Heart left ventricle (tissue), 16 donors: ENCODE measurements at regions not wholly inside any gene's neighbourhood (a gene's known extent, or its start where the extent isn't known, plus 50 kb on each side); places are given as distances from the start of the nearest gene placed in this dataset.

Experiments
- ATAC-seq, 4 donors: fragments of 200-7000 bp; cut with Tn5 transposase; one replicate each; pipeline ENCODE4 v1.9.1; 2020 to 2022; ENCODE audit warnings: moderate library complexity in 4 of 4, mild to moderate bottlenecking in 3 of 4, moderate number of reproducible peaks in 1 of 4
- DNase-seq, 5 donors: peaks; one replicate each; pipeline ENCODE4 v3.0.0-alpha.2; 2020
- H3K27ac ChIP-seq, 12 donors: fragments of 200-600 bp; sonication (generic) in 4 of 12; one replicate each; pipeline versions ENCODE4 v1.5.0 to v1.8.0; 2016 to 2022; ENCODE audit warnings: mild to moderate bottlenecking in 2 of 12
- H3K27me3 ChIP-seq, 9 donors: fragments of 200-600 bp; sonication (generic) in 2 of 9; one replicate each; pipeline versions ENCODE4 v1.5.1 to v1.8.0; 2016 to 2022; ENCODE audit warnings: mild to moderate bottlenecking in 3 of 9
- H3K36me3 ChIP-seq, 9 donors: fragments of 200-600 bp; sonication (generic) in 2 of 9; one replicate each; pipeline versions ENCODE4 v1.5.0 to v1.8.0; 2018 to 2022; ENCODE audit warnings: mild to moderate bottlenecking in 2 of 9
- H3K4me1 ChIP-seq, 12 donors: fragments of 200-600 bp; sonication (generic) in 4 of 12; one replicate each; pipeline versions ENCODE4 v1.5.0 to v1.8.0; 2016 to 2022; ENCODE audit warnings: mild to moderate bottlenecking in 3 of 12
- H3K4me3 ChIP-seq, 12 donors: fragments of 200-600 bp; sonication (generic) in 4 of 12; one replicate each; pipeline versions ENCODE4 v1.5.0 to v1.8.0; 2017 to 2022; ENCODE audit warnings: mild to moderate bottlenecking in 9 of 12, moderate library complexity in 4 of 12
- H3K9me3 ChIP-seq, 12 donors: fragments of 200-600 bp; sonication (generic) in 4 of 12; one replicate each; pipeline versions ENCODE4 v1.5.0 to v1.8.0; 2016 to 2022; ENCODE audit warnings: mild to moderate bottlenecking in 1 of 12
- POLR2A ChIP-seq, 2 donors: fragments of 450-650 bp; IDR thresholded peaks; one replicate each; pipeline ENCODE4 v1.6.1; 2017; ENCODE audit warnings: antibody characterized with exemption in 2 of 2, mild to moderate bottlenecking in 2 of 2, moderate library complexity in 2 of 2
- WGBS, 4 donors: extraction: QIAGEN DNeasy Blood & Tissue Kit in 2 of 4; methylation state at CpG; one replicate each; pipeline versions ENCODE4 v1.1.5 to v1.1.7; 2013 to 2018; 5-methylcytosine and 5-hydroxymethylcytosine counted together
- intact Hi-C, 10 donors: fragments of 100-400 bp; cut with DNase I; formaldehyde crosslinking; loops; one replicate each; pipeline versions ENCODE4 v1.11.1 to v1.14.2; 2022
- TF ChIP-seq, protein P1 (sequence below), 12 donors: fragments of 200-600 bp; sonication (generic) in 4 of 12; IDR thresholded peaks; one replicate each; pipeline versions ENCODE4 v1.5.0 to v1.8.0; 2018 to 2022; ENCODE audit warnings: antibody characterized with exemption in 12 of 12, mild to moderate bottlenecking in 5 of 12
- donor health status: ischemic (EF 13 %, LVEDD 7.1; RV severe dilation, severe dysfunction).
- donor health status: healthy with polysubstance abuse.
- donor health status: DM: no; HTN: yes; CAD: no.
- donor health status: DM: no; HTN: no; CAD: no.
- donor health status: ischemic (EF 25% LVEDD 6.9; RV normal size, moderate dysfunction).
- donor health status: ischemic (EF 25% LVEDD 5.7; RV mildly dilated, moderate dysfunction).
- donor health status: healthy.
- donor health status: DM: yes; HTN: yes; CAD: no.
- donor health status: ischemic (EF 35%, LVEDD 5.7; RV mildly dilated, moderate dysfunction).
- donor health status: nonischemic (EF 11% LVEDD 7.7; RV severe dilation, severe dysfunction).
- donor health status: DM: yes; HTN: yes; CAD: no.
- donor health status: PGD.
- donor health status: ischemic (EF 29% LVEDD 5.4; RV normal size, mild dysfunction).
- donor health status: nonischemic (EF 23%, LVEDD 6.1; RV moderate dilation, normal function).

DNA sequence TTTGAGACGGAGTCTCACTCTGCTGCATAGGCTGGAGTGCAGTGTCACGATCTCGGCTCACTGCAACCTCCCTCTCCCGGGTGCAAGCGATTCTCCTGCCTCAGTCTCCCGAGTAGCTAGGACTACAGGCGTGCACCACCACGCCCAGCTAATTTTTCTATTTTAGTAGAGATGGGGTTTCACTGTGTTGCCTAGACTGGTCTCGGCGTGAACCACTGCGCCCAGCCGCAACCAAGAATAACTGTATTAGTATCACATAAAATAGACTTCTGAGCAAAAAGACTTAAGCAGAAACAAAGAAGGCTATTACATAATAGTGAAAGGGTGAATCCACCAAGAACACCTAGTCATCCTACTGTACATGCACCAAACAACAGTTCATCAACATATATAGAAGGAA, 67.6 kb upstream of the TFEC start:
- no peak for ATAC-seq

DNA sequence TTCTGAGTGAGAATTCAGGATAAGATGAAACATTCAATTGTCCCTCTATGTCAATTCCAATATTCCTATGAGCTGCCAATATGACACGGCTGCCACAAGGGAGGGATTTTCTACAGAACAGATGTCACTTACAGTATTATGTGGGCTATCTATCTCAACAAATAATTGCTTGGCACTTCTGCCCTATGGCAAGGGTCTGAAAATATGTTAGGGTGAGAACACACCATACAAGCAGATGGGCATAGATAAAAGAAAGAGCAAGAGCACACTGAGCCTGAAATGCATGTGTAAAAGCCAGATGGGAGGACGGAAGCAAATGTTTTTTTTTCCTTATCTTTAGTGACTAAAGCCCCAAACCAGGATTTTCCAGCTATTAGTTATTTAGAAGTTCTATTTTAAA, 70.1 kb upstream of the TFEC start:
- H3K27ac ChIP-seq: no peak overlapping the region
- no peak for TF ChIP-seq POLR2A (IDR thresholded peaks at IDR 0.05)
- TF ChIP-seq, protein P1, sequence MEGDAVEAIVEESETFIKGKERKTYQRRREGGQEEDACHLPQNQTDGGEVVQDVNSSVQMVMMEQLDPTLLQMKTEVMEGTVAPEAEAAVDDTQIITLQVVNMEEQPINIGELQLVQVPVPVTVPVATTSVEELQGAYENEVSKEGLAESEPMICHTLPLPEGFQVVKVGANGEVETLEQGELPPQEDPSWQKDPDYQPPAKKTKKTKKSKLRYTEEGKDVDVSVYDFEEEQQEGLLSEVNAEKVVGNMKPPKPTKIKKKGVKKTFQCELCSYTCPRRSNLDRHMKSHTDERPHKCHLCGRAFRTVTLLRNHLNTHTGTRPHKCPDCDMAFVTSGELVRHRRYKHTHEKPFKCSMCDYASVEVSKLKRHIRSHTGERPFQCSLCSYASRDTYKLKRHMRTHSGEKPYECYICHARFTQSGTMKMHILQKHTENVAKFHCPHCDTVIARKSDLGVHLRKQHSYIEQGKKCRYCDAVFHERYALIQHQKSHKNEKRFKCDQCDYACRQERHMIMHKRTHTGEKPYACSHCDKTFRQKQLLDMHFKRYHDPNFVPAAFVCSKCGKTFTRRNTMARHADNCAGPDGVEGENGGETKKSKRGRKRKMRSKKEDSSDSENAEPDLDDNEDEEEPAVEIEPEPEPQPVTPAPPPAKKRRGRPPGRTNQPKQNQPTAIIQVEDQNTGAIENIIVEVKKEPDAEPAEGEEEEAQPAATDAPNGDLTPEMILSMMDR (IDR thresholded peaks at IDR 0.05): no peak
- WGBS, 4 donors: 53 to 65% (median 61%) methylated on average over 2 of the region's 2 CpGs
- intact Hi-C loops: no loop called here
- H3K4me1 ChIP-seq: no peaks in the 10 kb centered on the region
- H3K27me3 ChIP-seq: peaks cover 0 to 3% (median 0%) of the 10 kb centered on the region in 9 donors
- no peak for ATAC-seq
- H3K9me3 ChIP-seq: no peaks in the 10 kb centered on the region
- H3K4me3 ChIP-seq: no peak overlapping the region
- DNase-seq: no peak
- no peaks in the 10 kb centered on the region for H3K36me3 ChIP-seq

More for the DNA sequence above, 67.6 kb upstream of the TFEC start:
- no peaks in the 10 kb centered on the region for H3K36me3 ChIP-seq
- TF ChIP-seq POLR2A (IDR thresholded peaks at IDR 0.05): no peak
- TF ChIP-seq, protein P1 (IDR thresholded peaks at IDR 0.05): no peak
- no peak overlapping the region for H3K27ac ChIP-seq
- intact Hi-C loops: no loop called here
- no peak overlapping the region for H3K4me3 ChIP-seq
- H3K27me3 ChIP-seq: peaks cover 0 to 2% (median 0%) of the 10 kb centered on the region in 9 donors
- H3K4me1 ChIP-seq: no peaks in the 10 kb centered on the region
- 96 to 99% (median 97%) methylated on average over 12 of the region's 12 CpGs for WGBS, 4 donors
- no peaks in the 10 kb centered on the region for H3K9me3 ChIP-seq
- no peak for DNase-seq

DNA sequence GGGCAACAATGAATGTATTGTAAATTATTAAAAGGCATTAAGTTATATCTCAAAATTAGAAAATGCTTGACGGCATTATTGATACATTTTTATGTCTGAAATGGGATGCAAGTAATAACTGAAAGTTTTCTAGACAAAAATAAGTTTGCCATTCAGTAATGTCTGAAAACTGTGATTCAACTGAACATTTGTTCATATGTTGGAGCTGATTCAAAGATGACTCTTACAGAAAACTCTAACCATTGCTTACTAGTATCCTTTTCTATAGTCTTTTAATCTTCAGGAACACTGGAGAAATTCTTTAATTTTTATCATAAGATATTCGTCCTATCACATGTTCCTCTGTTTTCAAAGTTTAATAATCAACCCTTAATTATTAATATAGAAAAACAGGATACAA, 71.1 kb upstream of the TFEC start:
- Histone ChIP-seq H3K27ac (no peak overlapping the region), H3K4me1 (no peaks in the 10 kb centered on the region), H3K9me3 (no peaks in the 10 kb centered on the region), H3K4me3 (no peak overlapping the region), H3K36me3 (no peaks in the 10 kb centered on the region), H3K27me3 (peaks cover 0 to 5% (median 0%) of the 10 kb centered on the region in 9 donors)
- intact Hi-C loops: no loop called here
- WGBS, 4 donors: 76 to 84% (median 76%) methylated on average over 2 of the region's 2 CpGs
- TF ChIP-seq POLR2A (IDR thresholded peaks at IDR 0.05): no peak
- ATAC-seq (no peak), DNase-seq (no peak)

DNA sequence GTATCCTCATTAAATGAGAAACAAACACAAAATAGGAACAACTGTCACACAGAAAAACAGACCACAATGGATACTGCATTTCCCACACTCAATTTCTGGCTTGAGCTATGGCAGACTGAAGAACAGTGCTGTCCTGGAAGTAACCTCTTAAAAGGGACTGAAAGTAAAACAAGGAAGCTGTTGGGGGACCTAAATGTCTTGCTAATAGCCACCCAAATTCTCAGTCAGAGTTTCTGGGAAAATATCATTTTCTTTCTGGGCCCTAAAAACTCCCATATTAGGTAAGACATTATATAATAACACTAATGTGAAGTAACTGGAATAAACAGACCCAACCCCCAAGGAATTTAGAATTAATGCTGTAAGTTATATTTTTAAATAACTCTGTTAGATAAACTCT, 80.9 kb upstream of the TFEC start:
- no peak overlapping the region for H3K27ac ChIP-seq
- TF ChIP-seq, protein P1 (IDR thresholded peaks at IDR 0.05): no peak
- H3K36me3 ChIP-seq: no peaks in the 10 kb centered on the region
- intact Hi-C loops: no loop called here
- ATAC-seq (no peak), DNase-seq (no peak)
- H3K27me3 ChIP-seq: no peaks in the 10 kb centered on the region
- H3K4me3 ChIP-seq: no peak overlapping the region
- H3K4me1 ChIP-seq: no peaks in the 10 kb centered on the region
- peaks cover 0 to 9% (median 0%) of the 10 kb centered on the region in 12 donors for H3K9me3 ChIP-seq

DNA sequence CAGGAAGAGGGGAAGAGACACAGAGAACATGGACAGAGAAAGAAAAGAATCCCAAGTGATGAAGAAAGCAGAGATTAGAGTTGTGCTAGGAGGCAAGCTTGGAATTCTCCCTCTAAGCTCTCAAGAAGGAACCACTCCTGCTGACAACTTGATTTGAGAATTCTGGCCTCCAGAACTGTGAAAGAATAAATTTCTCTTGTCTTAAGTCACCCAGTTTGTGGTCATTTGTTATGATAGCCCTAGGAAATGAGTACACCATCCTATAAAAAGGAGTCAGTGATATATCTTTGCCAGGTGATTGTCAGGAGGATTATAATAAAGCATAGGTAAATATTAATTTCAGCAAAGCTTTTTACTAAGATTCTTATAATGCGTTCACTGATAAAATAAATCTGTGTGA, 82.7 kb upstream of the TFEC start:
- no peaks in the 10 kb centered on the region for H3K27me3 ChIP-seq
- intact Hi-C loops: no loop called here
- TF ChIP-seq, protein P1 (IDR thresholded peaks at IDR 0.05): no peak
- no peak overlapping the region for H3K4me3 ChIP-seq
- H3K27ac ChIP-seq: no peak overlapping the region
- WGBS, 4 donors: 90 to 96% (median 91%) methylated on average over 1 of the region's 1 CpG
- H3K36me3 ChIP-seq: no peaks in the 10 kb centered on the region
- H3K9me3 ChIP-seq: peaks cover 0 to 9% (median 0%) of the 10 kb centered on the region in 12 donors
- H3K4me1 ChIP-seq: no peaks in the 10 kb centered on the region
- DNase-seq (no peak), ATAC-seq (no peak)
